ENCODE measurements at regions not wholly inside any gene's neighbourhood (a gene's known extent, or its start where the extent isn't known, plus 50 kb on each side); places are given as distances from the start of the nearest gene placed in this dataset.

DNA sequence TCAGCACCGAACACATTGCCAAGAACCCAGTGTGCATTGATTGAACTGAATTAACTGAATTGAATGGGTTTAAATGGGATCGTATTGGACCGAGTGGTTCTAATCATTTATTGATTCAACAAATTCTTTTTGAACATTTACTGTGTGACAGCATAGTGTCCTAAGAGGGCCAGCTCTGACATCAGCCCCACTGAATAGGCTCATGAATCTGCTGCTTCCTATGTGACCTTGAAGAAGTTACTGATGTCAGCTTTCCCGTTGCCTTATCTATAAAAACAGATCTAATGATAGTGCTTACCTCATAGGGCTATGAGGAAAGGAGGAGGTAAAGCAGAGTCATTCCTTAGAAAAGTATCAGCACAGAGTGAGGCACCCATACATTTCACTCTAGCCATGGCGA, 226.3 kb downstream of the CBLN1 start (continued):
- TF ChIP-seq, protein P1, sequence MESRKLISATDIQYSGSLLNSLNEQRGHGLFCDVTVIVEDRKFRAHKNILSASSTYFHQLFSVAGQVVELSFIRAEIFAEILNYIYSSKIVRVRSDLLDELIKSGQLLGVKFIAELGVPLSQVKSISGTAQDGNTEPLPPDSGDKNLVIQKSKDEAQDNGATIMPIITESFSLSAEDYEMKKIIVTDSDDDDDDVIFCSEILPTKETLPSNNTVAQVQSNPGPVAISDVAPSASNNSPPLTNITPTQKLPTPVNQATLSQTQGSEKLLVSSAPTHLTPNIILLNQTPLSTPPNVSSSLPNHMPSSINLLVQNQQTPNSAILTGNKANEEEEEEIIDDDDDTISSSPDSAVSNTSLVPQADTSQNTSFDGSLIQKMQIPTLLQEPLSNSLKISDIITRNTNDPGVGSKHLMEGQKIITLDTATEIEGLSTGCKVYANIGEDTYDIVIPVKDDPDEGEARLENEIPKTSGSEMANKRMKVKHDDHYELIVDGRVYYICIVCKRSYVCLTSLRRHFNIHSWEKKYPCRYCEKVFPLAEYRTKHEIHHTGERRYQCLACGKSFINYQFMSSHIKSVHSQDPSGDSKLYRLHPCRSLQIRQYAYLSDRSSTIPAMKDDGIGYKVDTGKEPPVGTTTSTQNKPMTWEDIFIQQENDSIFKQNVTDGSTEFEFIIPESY (IDR thresholded peaks at IDR 0.05; ENCODE audit: extremely low read depth, insufficient replicate concordance, low read length): no peak
- no peak for TF ChIP-seq EZH2 (IDR thresholded peaks at IDR 0.05)
- no peak for TF ChIP-seq REST (IDR thresholded peaks at IDR 0.05; ENCODE audit: low read depth)
- no peak for TF ChIP-seq RAD21 (IDR thresholded peaks at IDR 0.05; ENCODE audit: low read depth)
- no peak for TF ChIP-seq ZFX (IDR thresholded peaks at IDR 0.05)
- TF ChIP-seq ELF1 (IDR thresholded peaks at IDR 0.05; ENCODE audit: borderline replicate concordance, low read depth): no peak
- no peak for TF ChIP-seq EZH2phosphoT487 (IDR thresholded peaks at IDR 0.05; ENCODE audit: borderline replicate concordance)
- TF ChIP-seq, protein P2, sequence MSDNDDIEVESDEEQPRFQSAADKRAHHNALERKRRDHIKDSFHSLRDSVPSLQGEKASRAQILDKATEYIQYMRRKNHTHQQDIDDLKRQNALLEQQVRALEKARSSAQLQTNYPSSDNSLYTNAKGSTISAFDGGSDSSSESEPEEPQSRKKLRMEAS (IDR thresholded peaks at IDR 0.05): no peak

DNA sequence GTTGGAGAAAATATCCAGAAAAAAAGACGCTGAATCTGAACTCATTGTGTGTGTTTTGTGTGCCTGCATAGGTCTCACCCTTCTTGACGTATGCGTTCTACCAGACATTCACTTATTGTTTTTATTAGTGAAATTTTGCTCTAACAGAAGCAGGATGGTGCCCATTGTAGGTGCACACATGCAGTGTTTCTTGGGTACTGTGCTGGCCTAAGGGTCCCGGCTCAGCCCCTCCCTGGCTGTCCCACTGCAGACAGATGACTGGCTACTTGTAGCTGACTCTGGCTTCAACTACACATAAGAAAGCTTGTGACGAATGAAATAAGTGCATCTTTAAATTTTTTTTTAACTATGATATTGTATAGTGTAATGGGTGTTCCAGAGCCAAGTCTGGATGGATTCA, 227.0 kb downstream of the CBLN1 start:
- H3K9me3 ChIP-seq (ENCODE audit: control insufficient read depth in 1 of 2, insufficient read depth in 1 of 2, low read depth in 1 of 2, low read length in 2 of 2): no peaks in the 10 kb centered on the region
- no peaks in the 10 kb centered on the region for H4K20me1 ChIP-seq (ENCODE audit: insufficient read depth)
- ATAC-seq (no peak), DNase-seq (ENCODE audit: low read depth, low spot score) (no peak)
- intact Hi-C loops (cut with micrococcal nuclease): no loop called here
- POLR2A ChIA-PET: no interaction called here
- no peaks in the 10 kb centered on the region for H3K4me1 ChIP-seq (ENCODE audit: control insufficient read depth in 1 of 2, insufficient read depth in 2 of 2, low read length in 2 of 2)
- BruUV-seq (replicated peaks): no TSS peak
- CTCF ChIA-PET: no interaction called here
- H3K4me3 ChIP-seq (replicated peaks in 1 of 2; ENCODE audit: low read depth in 1 of 2, low read length in 2 of 2): no peak overlapping the region
- no peaks in the 10 kb centered on the region for H3K9me2 ChIP-seq (ENCODE audit: insufficient read depth)
- H3K27ac ChIP-seq (ENCODE audit: low read depth, low read length): no peak overlapping the region
- H3K79me2 ChIP-seq (ENCODE audit: insufficient read depth, low read length): no peaks in the 10 kb centered on the region
- RAD21 ChIA-PET (ENCODE audit: low non-redundant PET in 1 of 2, low total read pairs in 2 of 2, uncharacterized antibody in 2 of 2, unreplicated experiment in 2 of 2): no interaction called here
- H3K4me2 ChIP-seq (ENCODE audit: low read length): no peak overlapping the region
- no peak overlapping the region for H3K9ac ChIP-seq (ENCODE audit: low read length)
- no peaks in the 10 kb centered on the region for H3K36me3 ChIP-seq (ENCODE audit: control insufficient read depth in 1 of 2, insufficient read depth in 2 of 2, low read length in 2 of 2)
- H2AFZ ChIP-seq (ENCODE audit: low read depth, low read length, poor library complexity, severe bottlenecking): no peak overlapping the region
- peaks cover 28% of the 10 kb centered on the region for H3K27me3 ChIP-seq (ENCODE audit: insufficient read depth, low read length)
- no peak for TF ChIP-seq SRF (IDR thresholded peaks at IDR 0.05; ENCODE audit: low read depth)
- no peak for TF ChIP-seq YY1 (IDR thresholded peaks at IDR 0.05; ENCODE audit: extremely low read depth, insufficient replicate concordance, low read depth, low read length)
- no peak for TF ChIP-seq EZH2 (IDR thresholded peaks at IDR 0.05)
- TF ChIP-seq CEBPB (IDR thresholded peaks at IDR 0.05; ENCODE audit: low read depth): no peak
- no peak for TF ChIP-seq CTCF (IDR thresholded peaks at IDR 0.05 in 2 of 3, conservative IDR thresholded peaks at IDR 0.05 in 1 of 3; ENCODE audit: borderline replicate concordance in 1 of 3, insufficient read depth in 1 of 3, low read depth in 2 of 3, low read length in 2 of 3)
- TF ChIP-seq, protein P2 (IDR thresholded peaks at IDR 0.05): no peak
- TF ChIP-seq EGR1 (IDR thresholded peaks at IDR 0.05; ENCODE audit: low read depth): no peak
- TF ChIP-seq EZH2phosphoT487 (IDR thresholded peaks at IDR 0.05; ENCODE audit: borderline replicate concordance): no peak
